ENCODE measurements at regions not wholly inside any gene's neighbourhood (a gene's known extent, or its start where the extent isn't known, plus 50 kb on each side); places are given as distances from the start of the nearest gene placed in this dataset.
"Not testable (repeated sequence)": the region's sequence is repeated elsewhere in the genome, so short reads cannot be mapped to it uniquely, and the experiment has no call there.

GRCh38 chr7:149633976-149634945, 136.7 kb upstream of the ZNF746 start:
- no peak overlapping the region for H2AFZ ChIP-seq (ENCODE audit: low read length)
- intact Hi-C loops (cut with micrococcal nuclease; ENCODE audit: unreplicated experiment) = no loop called here
- no TSS peak for BruUV-seq (replicated peaks)
- TF ChIP-seq MAFK (conservative IDR thresholded peaks at IDR 0.05 in 1 of 2, IDR thresholded peaks at IDR 0.05 in 1 of 2; ENCODE audit: low read length in 2 of 2) (peak; percentile 94 to 96), MAFF (IDR thresholded peaks at IDR 0.05; ENCODE audit: low read depth, low read length) (peak; percentile 93), ZNF589 (CRISPR knock-in tag; conservative IDR thresholded peaks at IDR 0.05) (no peak)
- no peak overlapping the region for H3K9ac ChIP-seq (ENCODE audit: insufficient read depth, low read depth, low read length)
- no peaks in the 10 kb centered on the region for H4K20me1 ChIP-seq (ENCODE audit: insufficient read depth, low read length)
- no peaks in the 10 kb centered on the region for H3K9me3 ChIP-seq (ENCODE audit: low read length)
- in situ Hi-C loops (cut with HindIII; ENCODE audit: extremely low pct_ligation_motif_present, low pct_unique_long_range_greater_than_20kb) = no loop called here
- no peak overlapping the region for H3K27ac ChIP-seq (ENCODE audit: extremely low read length, insufficient read depth, low read length)
- no peaks in the 10 kb centered on the region for H3K36me3 ChIP-seq (replicated peaks in 1 of 2; ENCODE audit: control insufficient read depth in 1 of 2, insufficient read depth in 2 of 2, low read length in 2 of 2)
- H3K27me3 ChIP-seq (ENCODE audit: control insufficient read depth in 1 of 2, insufficient read depth in 2 of 2, low read length in 2 of 2) = peaks cover 0 to 46% of the 10 kb centered on the region in 2 experiments; a peak in 3 of 5 replicates
- ChIA-PET POLR2A (interaction anchor here (1.9 kb wide), 1 partner anchor 9 kb away, joined by 24 read pairs; no protein-coding TSS in a partner anchor), CTCF (ENCODE audit: low intra/inter-chr PET ratio, low total read pairs) (no interaction called here)
- DNase-seq (ENCODE audit: low spot score) (no peak), ATAC-seq (no peak), FAIRE-seq (no peak)
- 12% methylated on average over 11 of the region's 13 CpGs for WGBS (ENCODE audit: low lambda C conversion rate)
- no peaks in the 10 kb centered on the region for H3K4me1 ChIP-seq (ENCODE audit: insufficient read depth, low read length)
- H3K4me3 ChIP-seq (replicated peaks in 1 of 3; ENCODE audit: insufficient read depth in 1 of 3, low read depth in 2 of 3, low read length in 3 of 3) = no peak overlapping the region
- H3K79me2 ChIP-seq (ENCODE audit: insufficient read depth, low read length) = no peaks in the 10 kb centered on the region
- H3K4me2 ChIP-seq (ENCODE audit: low read depth, low read length) = no peak overlapping the region

GRCh38 chr7:149628361-149629149, 130.9 kb upstream of the ZNF746 start:
- ATAC-seq; BruUV-seq (replicated peaks); FAIRE-seq; H3K4me2 ChIP-seq (ENCODE audit: low read depth, low read length); H3K36me3 ChIP-seq (replicated peaks in 1 of 2; ENCODE audit: control insufficient read depth in 1 of 2, insufficient read depth in 2 of 2, low read length in 2 of 2); H4K20me1 ChIP-seq (ENCODE audit: insufficient read depth, low read length); H3K4me1 ChIP-seq (ENCODE audit: insufficient read depth, low read length); H3K4me3 ChIP-seq (replicated peaks in 1 of 3; ENCODE audit: insufficient read depth in 1 of 3, low read depth in 2 of 3, low read length in 3 of 3); CTCF ChIA-PET (ENCODE audit: low intra/inter-chr PET ratio, low total read pairs); POLR2A ChIA-PET; DNase-seq (ENCODE audit: low spot score); H3K9me3 ChIP-seq (ENCODE audit: low read length); H3K27ac ChIP-seq (ENCODE audit: extremely low read length, insufficient read depth, low read length); H3K79me2 ChIP-seq (ENCODE audit: insufficient read depth, low read length); H3K9ac ChIP-seq (ENCODE audit: insufficient read depth, low read depth, low read length); H2AFZ ChIP-seq (ENCODE audit: low read length); in situ Hi-C loops (cut with HindIII; ENCODE audit: extremely low pct_ligation_motif_present, low pct_unique_long_range_greater_than_20kb): not testable (repeated sequence)
- 18% methylated on average over 11 of the region's 11 CpGs for WGBS (ENCODE audit: low lambda C conversion rate)
- intact Hi-C loops (cut with micrococcal nuclease; ENCODE audit: unreplicated experiment) = loop anchor here (10.0 kb wide), 1 partner anchor 66 kb away; no protein-coding TSS in a partner anchor
- peaks cover 0 to 25% of the 10 kb centered on the region in 2 experiments; a peak in 2 of 5 replicates for H3K27me3 ChIP-seq (ENCODE audit: control insufficient read depth in 1 of 2, insufficient read depth in 2 of 2, low read length in 2 of 2)

Measured in HepG2 (cell line).